AG08395 (cell line): ENCODE measurements at regions not wholly inside any gene's neighbourhood (a gene's known extent, or its start where the extent isn't known, plus 50 kb on each side); places are given as distances from the start of the nearest gene placed in this dataset.

ENCODE experiments used
- DNase-seq: peaks from one replicate; pipeline ENCODE4 v3.0.0; 2012; ENCODE audit warnings: mixed read lengths, low spot score

- DNase-seq, result no peak
Observed at GRCh38 chr2:30341500-30342267, 105.4 kb upstream of the LCLAT1 start.

- DNase-seq, result peak; percentile 42
Observed at GRCh38 chr2:30346471-30347169, 100.4 kb upstream of the LCLAT1 start.

GRCh38 chr2:30348825-30349224, 98.2 kb upstream of the LCLAT1 start:
- no peak for DNase-seq

- DNase-seq, result peak; percentile 89
Observed at GRCh38 chr2:30349691-30350090, 97.4 kb upstream of the LCLAT1 start.

- DNase-seq, result no peak
Observed at GRCh38 chr2:30351116-30351515, 95.9 kb upstream of the LCLAT1 start.

GRCh38 chr2:30351949-30352348, 95.1 kb upstream of the LCLAT1 start:
- DNase-seq, result no peak

- no peak for DNase-seq
Observed at GRCh38 chr2:30354150-30354549, 92.9 kb upstream of the LCLAT1 start.

GRCh38 chr2:30354621-30355020, 92.4 kb upstream of the LCLAT1 start:
- DNase-seq, result no peak

- DNase-seq, result no peak
Observed at GRCh38 chr2:30355306-30355705, 91.7 kb upstream of the LCLAT1 start.

GRCh38 chr2:30356071-30356470, 91.0 kb upstream of the LCLAT1 start:
- no peak for DNase-seq

GRCh38 chr2:30356776-30357175, 90.3 kb upstream of the LCLAT1 start:
- no peak for DNase-seq

GRCh38 chr2:30358351-30358750, 88.7 kb upstream of the LCLAT1 start:
- no peak for DNase-seq

GRCh38 chr2:30358842-30359241, 88.2 kb upstream of the LCLAT1 start:
- no peak for DNase-seq

GRCh38 chr2:30359644-30360167, 87.3 kb upstream of the LCLAT1 start:
- peak; percentile 45 for DNase-seq

- no peak for DNase-seq
Observed at GRCh38 chr2:30361751-30362394, 85.2 kb upstream of the LCLAT1 start.

GRCh38 chr2:30362468-30363081, 84.5 kb upstream of the LCLAT1 start:
- peak; percentile 65 for DNase-seq

GRCh38 chr2:30363406-30363805, 83.6 kb upstream of the LCLAT1 start:
- no peak for DNase-seq

- no peak for DNase-seq
Observed at GRCh38 chr2:30365201-30365600, 81.8 kb upstream of the LCLAT1 start.

GRCh38 chr2:30366199-30366691, 80.8 kb upstream of the LCLAT1 start:
- peak; percentile 54 for DNase-seq

- DNase-seq, result no peak
Observed at GRCh38 chr2:30367232-30368070, 79.6 kb upstream of the LCLAT1 start.

GRCh38 chr2:30368258-30368657, 78.8 kb upstream of the LCLAT1 start:
- peak; percentile 92 for DNase-seq
